HG02943 (cell line): ENCODE measurements at regions not wholly inside any gene's neighbourhood (a gene's known extent, or its start where the extent isn't known, plus 50 kb on each side); places are given as distances from the start of the nearest gene placed in this dataset.

Source experiments
- ATAC-seq: cut with Tn5 transposase; IDR thresholded peaks from one replicate; pipeline ENCODE4 v1.9.1; 2021; ENCODE audit warnings: mild to moderate bottlenecking, low read depth, moderate library complexity; ENCODE audit not compliant: unreplicated experiment

DNA sequence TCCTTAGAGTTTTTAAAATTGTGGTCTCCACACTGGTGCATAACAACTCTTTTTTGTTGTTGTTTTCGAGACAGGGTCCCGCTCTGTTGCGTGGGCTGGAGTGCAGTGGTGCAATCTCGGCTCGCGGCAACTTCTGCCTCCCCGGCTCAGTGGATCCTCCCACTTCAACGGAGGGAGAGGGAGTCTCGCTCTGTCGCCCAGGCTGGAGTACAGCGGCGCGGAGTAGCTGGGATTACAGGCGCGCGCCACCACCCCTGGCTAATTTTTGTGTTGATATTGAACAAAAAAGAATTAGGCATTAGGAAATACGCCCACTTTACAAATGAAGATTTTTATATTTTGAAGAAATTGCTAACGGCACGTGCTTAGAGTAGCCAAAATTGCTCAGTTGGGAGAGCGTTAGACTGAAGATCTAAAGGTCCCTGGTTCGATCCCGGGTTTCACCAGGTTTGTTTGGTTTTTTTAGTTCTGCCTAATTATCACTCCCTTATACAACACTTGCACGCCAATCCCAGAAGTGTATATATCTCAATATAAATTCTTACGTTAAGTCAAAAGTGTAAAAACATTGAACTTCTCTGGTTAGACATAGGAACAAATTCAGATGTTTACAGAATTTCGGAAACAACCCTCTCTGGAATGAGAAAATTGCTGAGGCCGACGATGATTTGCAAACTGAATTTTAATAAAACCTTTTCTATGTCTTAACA lies 159.6 kb downstream of the TRIM27 start:
- ATAC-seq: no peak

DNA sequence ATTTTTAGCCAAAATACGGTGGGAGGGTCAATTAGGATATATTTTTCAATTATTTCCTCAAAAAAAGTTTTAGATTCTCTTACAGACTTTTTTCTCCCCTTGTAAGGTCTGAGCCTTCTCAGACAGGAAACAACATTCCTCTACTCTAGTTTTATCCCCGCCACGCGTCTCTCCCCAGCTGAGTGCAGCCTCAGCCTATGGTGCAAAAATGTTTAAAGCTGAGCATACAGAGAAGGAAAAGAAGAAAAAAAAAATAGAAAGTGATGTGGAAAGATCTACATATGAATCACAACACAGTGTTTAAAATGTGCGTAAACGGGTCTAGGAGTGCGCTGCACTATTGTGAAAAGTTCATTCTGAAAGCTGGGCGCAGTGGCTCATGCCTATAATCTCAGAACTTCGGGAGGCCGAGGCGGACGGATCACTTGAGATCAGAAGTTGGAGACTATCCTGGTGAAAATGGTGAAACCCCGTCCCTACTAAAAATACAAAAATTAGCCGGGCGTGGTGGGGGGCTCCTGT lies 159.0 kb downstream of the TRIM27 start:
- no peak for ATAC-seq

DNA sequence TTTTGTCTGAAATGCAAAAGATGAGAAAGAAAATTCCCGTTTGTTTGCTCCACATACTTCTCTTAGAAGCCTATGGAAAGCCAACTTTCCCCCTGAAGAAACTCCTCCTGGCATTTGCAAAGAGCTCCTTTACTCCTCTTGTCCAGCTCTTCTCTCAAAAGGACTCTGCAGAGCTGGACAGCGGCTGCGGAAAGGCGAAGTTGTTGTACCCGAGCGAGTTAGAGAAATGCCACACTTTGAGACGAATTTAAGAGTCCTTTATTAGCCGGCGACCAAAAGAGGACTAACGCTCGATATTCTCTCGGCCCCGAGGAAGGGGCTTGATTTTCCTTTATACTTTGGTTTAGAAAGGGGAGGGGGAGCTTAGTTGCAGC lies 157.8 kb downstream of the TRIM27 start:
- no peak for ATAC-seq

DNA sequence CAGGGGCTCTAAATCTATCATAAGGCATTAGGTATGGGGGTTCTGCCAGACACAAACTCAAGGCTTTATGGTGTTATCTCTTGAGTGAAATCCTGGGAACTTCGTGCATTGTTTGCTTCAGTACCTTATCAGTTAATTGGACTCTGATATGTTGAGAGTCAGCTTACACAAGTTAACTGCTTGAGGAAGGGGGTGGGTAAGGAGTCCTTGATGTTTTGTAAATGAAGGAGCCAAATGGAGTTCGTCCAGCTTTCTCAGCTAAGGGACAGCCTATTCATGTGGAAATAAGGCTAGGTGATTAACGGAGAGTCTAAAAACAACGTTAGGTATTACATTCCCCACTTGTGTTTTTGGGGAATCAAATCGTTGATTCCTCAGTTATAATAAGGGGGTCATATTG lies 157.4 kb downstream of the TRIM27 start:
- ATAC-seq: no peak

DNA sequence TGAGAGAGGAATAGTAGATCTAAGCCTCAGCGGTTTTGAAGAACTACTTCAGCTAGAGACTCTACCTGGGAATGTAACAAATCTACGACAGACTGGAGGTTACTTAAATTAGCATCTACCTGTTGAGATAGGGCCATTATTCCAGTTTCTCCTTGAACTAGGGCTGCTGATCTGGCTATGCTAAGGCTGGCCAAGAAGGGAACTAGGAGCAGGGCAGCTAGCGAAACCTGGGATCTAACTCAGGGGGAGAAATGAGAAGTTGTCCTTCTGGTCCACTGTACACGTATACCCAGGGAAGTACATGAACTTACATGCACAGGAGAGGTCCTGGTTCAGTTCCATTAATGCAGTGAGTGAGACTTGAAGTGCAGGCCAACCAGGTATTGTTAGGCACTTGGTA lies 156.7 kb downstream of the TRIM27 start:
- no peak for ATAC-seq

DNA sequence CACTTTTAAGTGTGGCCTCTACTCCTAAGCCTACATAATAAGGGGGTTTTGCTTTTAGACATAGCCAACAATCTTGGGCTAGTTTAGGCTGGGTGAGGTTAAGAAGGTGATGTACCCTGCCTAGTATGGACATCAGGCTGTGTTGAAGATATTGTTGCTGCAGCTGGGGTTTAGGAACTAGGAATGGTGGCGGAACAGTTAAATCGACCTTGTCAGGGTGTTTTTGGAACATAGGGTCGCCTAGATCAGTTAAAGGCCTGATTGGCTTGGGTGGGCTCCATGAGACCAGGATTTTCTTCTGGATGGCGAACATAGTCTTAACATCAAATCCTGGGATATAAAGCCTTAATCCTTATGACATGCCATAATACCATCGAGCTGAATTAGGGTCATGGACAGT lies 156.1 kb downstream of the TRIM27 start:
- ATAC-seq: no peak

DNA sequence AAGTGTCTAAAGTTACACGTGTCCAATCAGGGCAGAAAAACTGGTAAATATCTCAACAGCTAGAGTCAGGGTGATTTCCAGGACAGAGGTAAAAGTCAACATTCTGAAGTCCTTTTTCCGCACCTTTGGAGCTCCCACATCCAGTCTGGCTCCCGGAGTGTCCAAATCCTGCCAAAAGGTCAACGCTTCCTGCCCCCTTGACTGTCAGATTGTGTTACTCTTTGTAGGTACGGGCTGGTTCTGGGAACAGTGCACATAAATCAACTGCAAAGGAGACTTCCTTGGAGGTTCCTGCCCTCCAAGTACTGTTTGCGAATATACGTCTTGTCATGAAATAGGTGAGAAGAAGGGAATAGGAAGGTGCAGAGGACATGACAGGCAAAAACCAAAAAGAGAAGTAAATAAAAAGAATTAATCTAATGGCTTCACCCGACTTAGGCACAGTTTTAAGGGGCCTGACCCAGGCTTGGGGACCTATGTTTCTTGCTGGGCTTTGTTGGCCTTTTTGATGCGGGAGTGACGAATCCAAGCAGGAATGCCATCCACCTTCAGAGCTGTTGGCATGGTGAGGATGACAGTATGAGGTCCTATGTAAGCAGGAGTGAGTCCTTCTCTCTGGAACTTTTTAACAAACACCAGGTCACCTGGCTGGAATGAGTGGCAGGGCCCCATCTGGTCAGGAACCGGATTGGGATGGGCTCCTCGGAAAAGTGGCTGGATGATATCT lies 155.4 kb downstream of the TRIM27 start:
- ATAC-seq: no peak

DNA sequence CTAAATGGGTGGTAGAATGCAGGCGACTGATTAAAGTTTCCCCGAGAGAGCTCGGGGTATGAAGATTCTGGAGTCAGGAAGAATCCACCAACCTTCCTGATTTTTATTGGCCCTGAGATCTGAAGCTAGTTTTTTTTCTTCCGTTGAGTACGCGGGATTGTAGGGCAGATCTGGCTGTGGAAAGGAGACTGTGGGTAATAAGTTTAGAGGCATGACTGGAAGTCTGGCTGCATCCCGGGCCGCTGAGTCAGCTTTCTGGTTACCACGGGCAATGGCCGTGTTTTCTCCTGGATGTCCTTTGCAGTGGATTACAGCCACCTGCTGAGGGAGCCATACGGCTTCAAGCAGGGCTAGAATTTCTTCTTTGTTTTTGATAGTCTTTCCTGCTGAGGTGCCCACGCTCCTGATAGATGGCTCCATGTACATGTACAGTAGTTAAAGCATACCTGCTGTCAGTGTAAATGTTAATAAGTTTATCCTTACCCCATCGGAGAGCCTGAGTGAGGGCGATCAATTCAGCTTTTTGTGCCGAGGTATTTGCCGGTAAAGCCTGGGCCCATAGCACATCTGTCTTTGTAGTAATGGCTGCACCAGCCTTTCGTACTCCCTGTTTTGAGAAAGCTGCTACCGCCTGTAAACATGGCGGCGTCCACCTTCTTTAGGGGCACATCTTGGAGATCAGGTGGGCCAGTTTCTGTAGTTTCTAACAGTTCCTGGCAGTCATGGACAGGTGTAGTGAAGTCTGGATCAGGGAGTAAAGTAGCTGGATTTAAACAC lies 154.0 kb downstream of the TRIM27 start:
- ATAC-seq: no peak

DNA sequence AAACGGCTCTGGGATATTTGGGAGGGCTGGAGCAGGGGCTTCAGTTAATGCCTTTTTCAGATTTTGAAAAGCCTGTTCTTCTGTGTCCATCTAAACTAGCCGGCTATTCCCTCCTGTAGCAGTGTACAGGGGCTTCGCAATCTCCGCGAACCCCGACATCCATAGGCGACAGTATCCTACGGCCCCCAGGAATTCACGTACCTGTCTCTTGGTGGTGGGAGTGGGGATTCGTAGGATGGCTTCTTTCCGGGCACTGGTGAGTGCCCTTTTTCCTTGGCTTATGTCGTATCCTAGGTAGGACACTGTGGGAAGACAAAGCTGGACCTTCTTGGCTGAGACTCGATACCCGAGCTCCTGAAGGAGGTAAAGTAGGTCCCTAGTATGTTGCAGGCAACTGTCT lies 153.1 kb downstream of the TRIM27 start:
- ATAC-seq: no peak

DNA sequence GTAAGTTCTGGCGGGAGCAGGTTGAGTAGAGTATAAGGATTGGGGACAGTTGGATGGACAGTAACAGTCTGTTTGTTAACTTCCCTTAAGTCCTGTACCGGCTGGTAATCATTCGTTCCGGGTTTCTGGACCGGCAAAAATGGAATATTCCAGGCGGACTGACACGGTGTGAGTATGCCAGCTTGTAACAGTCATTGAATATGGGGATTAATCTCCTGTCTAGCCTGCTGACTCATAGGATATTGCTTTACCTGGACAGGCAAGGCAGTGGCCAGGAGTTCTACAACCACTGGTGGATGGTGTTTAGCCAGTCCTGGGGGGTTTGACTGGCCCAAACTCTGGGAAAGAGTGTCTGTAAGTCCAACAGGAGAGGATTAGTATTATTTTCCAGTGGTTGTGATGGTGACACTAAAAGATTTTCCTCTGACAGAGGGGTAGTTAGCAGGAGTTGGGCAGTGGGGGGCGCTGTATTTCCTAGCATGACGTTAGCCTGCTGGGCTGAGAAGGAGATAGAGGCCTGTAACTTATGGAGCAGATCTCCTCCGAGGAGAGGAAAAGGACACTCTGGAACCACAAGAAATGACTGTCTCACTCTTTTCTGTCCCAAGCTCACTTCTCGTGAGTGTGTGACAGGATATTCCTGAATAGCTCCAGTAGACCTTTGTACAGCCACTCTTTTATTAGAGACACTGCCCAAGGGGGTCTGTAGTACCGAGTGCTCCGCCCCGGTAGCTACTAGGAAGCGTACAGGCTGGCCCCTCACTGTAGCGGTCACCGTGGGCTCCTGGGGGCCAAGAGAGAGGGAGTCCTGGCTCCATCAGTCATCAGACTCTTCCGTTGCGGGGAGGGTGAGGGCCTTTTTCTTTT lies 152.2 kb downstream of the TRIM27 start:
- ATAC-seq: no peak

DNA sequence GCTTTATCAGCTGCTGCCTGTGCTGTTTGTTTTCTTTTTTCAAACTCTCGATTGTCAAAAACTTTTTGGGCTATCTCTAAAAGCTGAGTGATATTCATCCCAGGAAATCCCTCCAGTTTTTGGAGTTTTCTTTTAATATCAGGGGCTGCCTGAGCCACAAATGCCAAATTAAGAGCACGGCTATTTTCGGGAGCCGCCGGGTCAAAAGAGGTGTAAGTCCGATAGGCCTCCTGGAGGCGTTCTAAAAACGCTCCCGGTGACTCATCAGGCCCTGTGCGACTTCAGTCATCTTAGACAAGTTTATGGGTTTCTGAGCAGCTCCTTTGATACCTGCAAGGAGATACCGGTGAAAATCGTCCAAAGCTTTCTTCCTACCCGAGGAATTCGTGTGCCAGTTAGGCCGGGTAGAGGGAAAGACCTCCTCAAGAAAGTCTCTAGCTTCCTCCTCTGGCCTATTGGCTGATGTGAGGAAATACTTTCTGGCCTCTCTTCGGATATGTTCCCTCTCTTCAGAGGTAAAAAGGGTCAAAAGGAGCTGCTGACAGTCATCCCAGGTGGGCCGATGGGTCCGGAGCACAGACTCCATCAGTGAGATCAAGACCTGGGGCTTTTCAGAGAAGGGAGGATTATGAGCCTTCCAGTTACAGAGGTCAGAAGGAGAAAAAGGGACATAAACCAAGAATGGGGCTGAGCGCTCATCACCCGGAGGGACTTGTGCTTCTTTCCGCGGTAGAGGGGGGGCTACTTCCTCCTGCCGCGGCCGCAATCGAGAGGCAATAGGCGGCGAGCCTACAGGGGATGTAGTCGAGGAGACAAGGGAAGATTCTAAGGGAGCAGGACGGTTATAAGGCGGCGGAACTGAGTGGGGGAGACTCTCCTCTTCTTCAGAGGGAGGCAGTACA lies 151.1 kb downstream of the TRIM27 start:
- ATAC-seq: no peak

DNA sequence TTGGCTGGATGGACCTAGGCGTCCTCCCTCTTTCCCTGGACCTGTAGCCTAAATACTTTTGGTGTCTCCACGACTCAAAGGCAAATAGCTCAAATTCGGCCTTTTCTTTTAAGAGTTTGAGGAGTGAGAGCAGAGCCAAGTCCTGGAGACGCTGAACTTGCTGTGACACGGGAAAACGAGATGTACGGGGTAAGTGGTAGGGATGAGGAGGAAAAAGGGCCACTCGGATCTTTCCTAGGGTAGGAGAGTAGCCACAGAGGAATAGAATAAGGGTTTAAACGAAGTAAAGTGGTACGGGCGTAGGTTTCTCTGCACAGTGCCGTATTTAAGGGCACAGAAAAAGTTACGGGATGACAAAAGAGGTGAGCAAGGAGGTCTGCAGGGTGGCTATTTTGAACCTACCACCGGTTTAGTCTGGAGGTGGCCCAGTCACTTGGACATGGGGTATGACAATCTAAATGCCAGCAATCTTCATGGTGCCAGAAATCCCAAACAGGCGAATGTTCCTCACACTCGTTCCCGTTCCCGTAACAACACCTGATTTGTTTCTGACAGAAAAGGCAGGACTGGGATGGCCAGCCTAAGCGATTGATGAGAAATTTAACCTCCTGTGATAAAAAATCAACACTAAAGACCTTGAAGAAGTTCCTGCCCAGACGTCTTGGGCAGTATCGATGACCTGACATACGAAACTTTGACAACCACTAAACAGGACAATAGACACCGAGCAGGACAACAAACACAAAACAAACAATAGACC lies 149.3 kb downstream of the TRIM27 start:
- no peak for ATAC-seq

DNA sequence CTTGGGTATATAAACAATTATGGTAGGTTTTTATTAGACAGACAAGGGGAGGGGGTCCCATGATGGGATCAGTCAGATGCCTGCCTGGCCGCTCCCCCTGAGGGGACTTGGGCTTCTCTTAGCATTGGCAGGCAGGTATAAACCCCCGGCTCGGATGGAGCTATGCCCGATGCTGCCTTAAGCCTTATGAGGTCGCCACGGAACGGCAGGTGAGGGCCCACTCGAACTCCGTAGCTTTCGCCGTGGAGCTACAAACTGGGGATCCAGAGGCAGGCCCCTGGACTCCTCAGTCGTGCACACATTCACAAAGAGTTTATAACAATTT lies 148.8 kb downstream of the TRIM27 start:
- ATAC-seq: no peak

DNA sequence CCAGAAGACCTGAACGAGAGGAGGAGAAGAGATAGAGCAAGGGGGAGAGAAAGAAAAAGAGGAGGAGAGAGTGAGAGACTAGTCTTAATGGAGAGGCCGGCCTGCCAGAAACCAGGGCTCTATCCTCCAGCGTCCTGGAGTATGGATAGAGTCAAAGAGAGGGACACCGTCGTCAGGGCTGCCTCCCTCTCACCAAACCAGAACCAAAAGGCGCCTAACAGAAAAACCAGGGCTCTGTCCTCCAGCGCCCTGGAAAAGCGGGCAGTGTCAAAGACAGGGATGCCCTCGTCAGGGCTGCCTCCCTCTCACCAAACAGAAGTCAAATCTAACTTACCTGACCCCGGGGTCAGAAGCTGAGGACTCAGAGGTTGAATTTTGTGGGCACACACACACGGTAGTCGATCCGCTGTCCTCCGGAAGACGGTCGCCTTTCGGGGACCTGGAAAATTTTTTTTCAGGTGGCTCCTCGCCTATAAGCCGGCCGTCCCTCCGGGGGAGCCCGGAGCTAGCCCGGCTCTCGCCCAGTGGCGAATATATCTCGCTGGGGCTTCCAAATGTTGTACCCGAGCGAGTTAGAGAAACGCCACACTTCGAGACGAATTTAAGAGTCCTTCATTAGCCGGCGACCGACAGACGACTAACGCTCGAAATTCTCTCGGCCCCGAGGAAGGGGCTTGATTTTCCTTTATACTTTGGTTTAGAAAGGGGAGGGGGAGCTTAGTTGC lies 148.2 kb downstream of the TRIM27 start:
- ATAC-seq: no peak

DNA sequence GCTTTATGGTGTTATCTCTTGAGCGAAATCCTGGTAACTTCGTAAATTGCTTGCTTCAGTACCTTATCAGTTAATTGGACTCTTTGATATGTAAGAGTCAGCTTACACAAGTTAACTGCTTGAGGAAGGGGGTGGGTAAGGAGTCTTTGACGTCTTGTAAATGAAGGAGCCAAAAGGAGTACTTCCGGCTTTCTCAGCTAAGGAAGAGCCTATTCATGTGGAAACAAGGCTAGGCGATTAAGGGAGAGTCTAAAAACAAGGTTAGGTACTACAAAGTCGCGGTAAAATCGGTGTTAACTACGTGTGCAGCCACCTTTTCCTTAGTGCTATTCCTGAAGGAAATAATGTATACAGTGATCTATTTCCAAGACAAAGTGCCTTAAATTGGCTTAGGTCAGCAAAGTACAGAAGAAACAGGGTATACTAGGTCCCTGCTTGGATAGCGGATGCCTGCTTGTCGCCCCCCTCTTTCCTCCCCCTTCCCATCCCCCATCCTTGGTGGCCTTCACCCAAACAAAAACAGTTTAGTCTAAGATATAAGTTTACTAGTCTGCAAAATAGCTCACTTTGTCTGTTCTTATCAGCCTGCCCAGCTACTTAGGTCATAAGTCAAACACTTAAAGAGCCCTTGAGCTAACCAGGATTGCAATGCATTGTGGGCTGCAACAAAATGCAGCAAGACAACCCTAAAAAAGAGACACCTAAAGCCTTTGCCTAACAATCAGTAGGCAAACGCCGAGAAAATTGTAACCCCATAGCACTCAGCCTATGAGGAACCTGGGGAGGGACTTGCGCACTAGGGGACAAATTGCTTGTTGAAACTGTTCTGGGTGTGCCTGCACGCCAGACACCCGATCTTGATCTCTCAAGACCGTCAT lies 147.3 kb downstream of the TRIM27 start:
- no peak for ATAC-seq

DNA sequence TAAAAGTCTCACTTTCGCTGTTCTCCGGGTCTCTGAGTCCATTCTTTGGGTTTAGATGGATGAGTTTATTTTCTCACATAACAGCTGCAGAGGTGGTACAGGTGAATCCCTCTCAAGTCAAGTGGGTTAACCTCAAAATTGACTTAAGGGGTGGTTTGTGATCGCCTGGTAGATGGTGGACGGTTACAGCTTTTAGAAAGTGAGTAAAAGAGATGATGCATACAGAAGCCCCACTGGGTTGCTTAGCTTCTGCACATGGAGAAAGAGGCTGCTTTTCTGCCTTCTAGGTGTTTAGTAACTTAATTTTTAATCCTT lies 146.7 kb downstream of the TRIM27 start:
- no peak for ATAC-seq

DNA sequence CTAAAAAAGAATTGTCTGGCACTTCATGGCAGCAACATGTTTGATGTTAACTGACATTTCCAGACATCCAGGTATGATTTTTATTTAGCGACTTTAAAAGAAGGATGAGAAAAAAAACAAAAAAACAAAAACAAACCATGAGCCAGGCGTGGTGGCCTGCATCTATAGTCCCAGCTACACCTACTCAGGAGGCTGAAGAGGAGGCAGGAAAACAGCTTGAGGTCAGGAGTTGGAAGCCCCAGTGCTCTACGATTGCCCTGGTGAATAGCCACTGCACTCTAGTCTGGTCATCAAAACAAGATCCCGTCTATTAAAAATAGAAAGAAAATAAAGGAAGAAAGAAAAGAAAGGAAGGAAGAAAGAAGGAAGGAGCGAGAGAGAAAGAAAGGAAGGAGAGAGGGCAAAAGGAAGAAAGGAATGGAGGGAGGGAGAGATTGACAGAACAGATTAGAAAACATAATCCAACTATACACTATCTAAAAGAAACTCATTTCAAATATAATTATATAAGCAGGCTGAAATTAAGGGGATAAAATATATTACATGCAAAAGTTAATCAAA lies 141.6 kb downstream of the TRIM27 start:
- no peak for ATAC-seq
